MM.1S (cell line): ENCODE measurements at regions not wholly inside any gene's neighbourhood (a gene's known extent, or its start where the extent isn't known, plus 50 kb on each side); places are given as distances from the start of the nearest gene placed in this dataset.
A peak's percentile ranks its signal among the peaks of the same experiment; 100 is the strongest.
"Not testable (repeated sequence)": the region's sequence is repeated elsewhere in the genome, so short reads cannot be mapped to it uniquely, and the experiment has no call there.

Experiments used
- DNase-seq: peaks from one replicate; pipeline ENCODE4 v3.0.0-alpha.2; 2015
- H2AFZ ChIP-seq: fragments of 300-600 bp; sonication (generic); 2 replicates; pipeline ENCODE4 v1.6.0; 2016; ENCODE audit warnings: antibody characterized with exemption, low read length
- H3F3A ChIP-seq: fragments of 300-600 bp; sonication (generic); 2 replicates; pipeline ENCODE4 v1.6.1; 2016; ENCODE audit warnings: mild to moderate bottlenecking, antibody characterized with exemption, low read length, moderate library complexity, mixed read lengths; ENCODE audit not compliant: insufficient read depth
- H3K27ac ChIP-seq: fragments of 300-600 bp; sonication (generic); 2 replicates; pipeline ENCODE4 v1.5.1; 2016; ENCODE audit warnings: mild to moderate bottlenecking, low read length
- H3K27me3 ChIP-seq: fragments of 300-600 bp; sonication (generic); replicated peaks from 2 replicates; pipeline ENCODE4 v1.6.0; 2016; ENCODE audit warnings: low read length; ENCODE audit not compliant: insufficient read depth
- H3K36me3 ChIP-seq: fragments of 300-600 bp; sonication (generic); replicated peaks from 2 replicates; pipeline ENCODE4 v1.6.1; 2016; ENCODE audit warnings: mild to moderate bottlenecking, low read length, mixed read lengths; ENCODE audit not compliant: insufficient read depth
- H3K4me1 ChIP-seq: fragments of 300-600 bp; sonication (generic); 2 replicates; pipeline ENCODE4 v1.6.1; 2016; ENCODE audit warnings: low read length, mixed read lengths
- H3K4me2 ChIP-seq: fragments of 300-600 bp; sonication (generic); 2 replicates; pipeline ENCODE4 v1.6.0; 2016; ENCODE audit warnings: low read depth, low read length
- H3K4me3 ChIP-seq: fragments of 300-600 bp; sonication (generic); 2 replicates; pipeline ENCODE4 v1.5.1; 2016; ENCODE audit warnings: low read length, mixed read lengths
- H3K79me2 ChIP-seq: fragments of 300-600 bp; sonication (generic); 2 replicates; pipeline ENCODE4 v1.6.1; 2016; ENCODE audit warnings: mixed run types, low read length, mixed read lengths
- H3K9ac ChIP-seq: fragments of 300-600 bp; sonication (generic); 2 replicates; pipeline ENCODE4 v1.6.1; 2016; ENCODE audit warnings: low read length, mixed read lengths
- H3K9me2 ChIP-seq: fragments of 300-600 bp; sonication (generic); replicated peaks from 2 replicates; pipeline ENCODE4 v1.6.1; 2016; ENCODE audit warnings: mild to moderate bottlenecking, low read length, mixed read lengths; ENCODE audit not compliant: insufficient read depth
- H3K9me3 ChIP-seq: fragments of 300-600 bp; sonication (generic); replicated peaks from 2 replicates; pipeline ENCODE4 v1.6.1; 2016; ENCODE audit warnings: mild to moderate bottlenecking, low read length, mixed read lengths; ENCODE audit not compliant: insufficient read depth
- H4K20me1 ChIP-seq: fragments of 300-600 bp; sonication (generic); 2 replicates; pipeline ENCODE4 v1.6.1; 2016; ENCODE audit warnings: mild to moderate bottlenecking, low read length, moderate library complexity, mixed read lengths; ENCODE audit not compliant: insufficient read depth
- CTCF ChIP-seq: fragments of 300-600 bp; sonication (generic); IDR thresholded peaks from 2 replicates; pipeline ENCODE4 v1.5.1; 2016; ENCODE audit warnings: antibody characterized with exemption, low read length, mixed read lengths
- EZH2 ChIP-seq: fragments of 300-600 bp; sonication (generic); optimal IDR thresholded peaks from 2 replicates; pipeline ENCODE3; 2017; ENCODE audit warnings: low read depth, mild to moderate bottlenecking, antibody characterized with exemption, low read length, mixed read lengths
- EZH2phosphoT487 ChIP-seq: fragments of 300-600 bp; sonication (generic); IDR thresholded peaks from 2 replicates; pipeline ENCODE4 v1.6.1; 2018; ENCODE audit warnings: antibody characterized with exemption, low read length

DNA sequence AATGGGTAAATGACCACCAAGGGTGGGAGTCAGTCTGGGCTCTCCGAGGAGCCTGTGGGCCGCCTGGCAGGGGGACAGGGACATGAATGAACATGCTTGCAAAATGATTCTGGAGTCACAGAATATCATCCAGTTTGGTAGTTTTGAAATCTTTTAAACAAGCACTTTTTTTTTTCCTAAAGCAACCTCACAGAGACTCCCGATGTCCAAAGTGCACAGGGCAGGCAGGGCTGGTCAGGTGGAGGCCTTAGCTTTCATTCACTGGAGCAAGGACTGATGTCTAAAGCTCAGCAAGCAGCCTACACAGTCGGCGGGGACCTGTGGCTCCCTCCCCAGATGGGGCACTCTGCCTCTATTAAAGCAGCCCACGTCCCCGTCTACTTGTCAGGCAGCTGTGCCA lies 402.9 kb downstream of the PPP1R2C start:
- no peak for TF ChIP-seq EZH2
- TF ChIP-seq CTCF: no peak
- TF ChIP-seq EZH2phosphoT487: no peak
- H3K4me1 ChIP-seq: no peaks in the 10 kb centered on the region
- no peaks in the 10 kb centered on the region for H3K9me3 ChIP-seq
- no peaks in the 10 kb centered on the region for H3K27me3 ChIP-seq
- H2AFZ ChIP-seq: no peak overlapping the region
- no peak overlapping the region for H3K27ac ChIP-seq
- no peaks in the 10 kb centered on the region for H4K20me1 ChIP-seq
- H3K4me2 ChIP-seq: no peak overlapping the region
- no peaks in the 10 kb centered on the region for H3F3A ChIP-seq
- H3K79me2 ChIP-seq: no peaks in the 10 kb centered on the region
- no peak for DNase-seq
- H3K36me3 ChIP-seq: no peaks in the 10 kb centered on the region
- no peak overlapping the region for H3K4me3 ChIP-seq
- H3K9me2 ChIP-seq: no peaks in the 10 kb centered on the region
- no peak overlapping the region for H3K9ac ChIP-seq

- no peak overlapping the region for H3K27ac ChIP-seq
- no peaks in the 10 kb centered on the region for H4K20me1 ChIP-seq
- H3K9me3 ChIP-seq: no peaks in the 10 kb centered on the region
- H3K79me2 ChIP-seq: no peaks in the 10 kb centered on the region
- H3F3A ChIP-seq: no peaks in the 10 kb centered on the region
- H3K36me3 ChIP-seq: no peaks in the 10 kb centered on the region
- H2AFZ ChIP-seq: no peak overlapping the region
- no peak for TF ChIP-seq EZH2phosphoT487
- no peak for TF ChIP-seq EZH2
- no peak for TF ChIP-seq CTCF
- no peaks in the 10 kb centered on the region for H3K9me2 ChIP-seq
- no peaks in the 10 kb centered on the region for H3K4me1 ChIP-seq
- H3K4me3 ChIP-seq: no peak overlapping the region
- no peak overlapping the region for H3K9ac ChIP-seq
- no peak overlapping the region for H3K4me2 ChIP-seq
- H3K27me3 ChIP-seq: no peaks in the 10 kb centered on the region
- DNase-seq: no peak
Measured at GRCh38 chrX:42366181-42366580, 411.8 kb downstream of the PPP1R2C start.

DNA sequence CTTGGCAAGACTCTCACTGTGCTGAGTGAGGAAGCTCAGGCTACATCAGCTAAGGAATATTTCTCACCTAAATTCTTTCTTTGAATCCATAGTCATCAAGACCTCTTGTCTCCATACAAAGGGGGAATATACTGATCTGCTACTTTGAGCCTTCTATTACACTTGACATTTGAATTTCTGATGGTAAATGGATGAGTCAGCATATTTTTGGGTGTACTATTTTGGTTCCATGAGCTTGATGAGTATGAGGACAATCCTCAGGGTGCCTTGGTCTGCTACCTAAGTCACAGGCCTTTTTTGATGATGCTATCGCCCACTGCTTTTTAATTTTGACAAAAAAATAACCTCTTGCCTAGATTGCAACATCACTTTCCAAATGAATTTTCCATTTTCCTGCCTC lies 415.7 kb downstream of the PPP1R2C start:
- Histone ChIP-seq H3K4me3 (no peak overlapping the region), H3K9ac (no peak overlapping the region), H3K27ac (no peak overlapping the region), H2AFZ (no peak overlapping the region), H3K79me2 (no peaks in the 10 kb centered on the region), H3K4me2 (no peak overlapping the region), H3K9me3 (no peaks in the 10 kb centered on the region), H3F3A (no peaks in the 10 kb centered on the region), H3K27me3 (no peaks in the 10 kb centered on the region), H3K4me1 (no peaks in the 10 kb centered on the region), H3K9me2 (no peaks in the 10 kb centered on the region), H3K36me3 (no peaks in the 10 kb centered on the region), H4K20me1 (no peaks in the 10 kb centered on the region)
- no peak for TF ChIP-seq CTCF
- no peak for TF ChIP-seq EZH2
- DNase-seq: no peak

- H3K79me2 ChIP-seq, H3K9me2 ChIP-seq, H4K20me1 ChIP-seq, H3K9me3 ChIP-seq, H3K4me2 ChIP-seq, H3K4me3 ChIP-seq, H3K27ac ChIP-seq, H3K27me3 ChIP-seq, H3F3A ChIP-seq, H3K36me3 ChIP-seq, H3K9ac ChIP-seq, H2AFZ ChIP-seq, H3K4me1 ChIP-seq: not testable (repeated sequence)
- peak; percentile 14 for DNase-seq
Measured at GRCh38 chrX:42342981-42343380, 419.6 kb upstream of the CASK start.
